IPS DF 19.7 (cell line): ENCODE measurements at regions not wholly inside any gene's neighbourhood (a gene's known extent, or its start where the extent isn't known, plus 50 kb on each side); places are given as distances from the start of the nearest gene placed in this dataset.
A peak's percentile ranks its signal among the peaks of the same experiment; 100 is the strongest.

Experiments
- DNase-seq: peaks from one replicate; pipeline ENCODE4 v3.0.0-alpha.2; 2013; ENCODE audit warnings: low read depth, low spot score

DNA sequence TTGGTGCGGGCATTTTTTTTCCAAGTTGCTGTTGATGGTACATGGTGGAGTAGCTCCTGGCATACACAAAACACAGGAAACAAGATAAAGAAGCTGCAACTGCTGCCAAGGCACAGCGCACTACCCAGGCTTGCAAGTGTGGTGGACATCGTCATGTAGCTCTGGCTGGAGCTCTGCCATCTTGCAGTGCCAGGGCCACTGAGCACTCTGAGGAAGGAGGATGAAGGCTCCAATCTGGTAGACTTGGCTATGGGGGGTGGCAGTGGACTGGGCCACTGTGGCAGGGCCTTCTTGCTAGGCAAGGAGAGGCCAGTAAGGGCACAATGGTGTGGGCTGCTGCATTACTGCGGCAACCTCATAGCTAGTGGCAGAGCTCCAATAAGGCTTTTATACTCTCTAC, 263.5 kb downstream of the CENPW start:
- no peak for DNase-seq

DNA sequence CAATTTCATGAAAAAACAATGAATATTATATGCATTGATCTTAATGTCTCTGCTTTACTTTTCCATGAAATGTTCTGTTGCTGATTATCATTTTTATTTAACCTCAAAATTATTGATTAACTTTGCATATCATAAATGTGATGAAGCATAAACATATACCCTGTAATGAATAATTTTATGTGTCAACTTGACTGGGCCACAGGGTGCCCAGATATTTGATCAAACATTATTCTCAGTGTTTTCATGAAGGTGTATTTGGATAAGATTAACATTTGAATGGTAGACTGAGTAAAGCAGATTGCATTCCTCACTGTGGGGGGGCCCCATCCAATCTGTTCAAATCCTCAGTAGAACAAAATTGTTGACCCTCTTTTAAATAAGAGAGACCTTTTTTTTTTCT, 265.2 kb downstream of the CENPW start:
- DNase-seq: no peak

DNA sequence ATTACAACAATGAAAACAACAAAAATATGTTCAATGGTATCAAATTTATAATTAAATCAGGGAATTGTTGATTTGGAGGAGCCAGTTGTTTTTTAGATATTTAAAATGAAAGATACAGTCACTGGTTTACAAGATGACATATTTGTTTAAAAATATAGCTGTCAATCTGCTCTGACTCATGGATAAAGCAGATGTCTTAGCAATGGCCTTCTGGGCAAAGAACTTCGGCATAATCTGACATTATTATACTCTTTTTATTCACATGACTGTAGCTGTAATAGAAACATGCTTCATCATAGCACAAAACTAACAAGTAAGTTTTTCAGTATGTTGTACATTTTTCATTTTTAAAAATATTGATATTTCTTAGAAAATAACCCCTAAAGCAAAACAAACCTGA, 267.4 kb downstream of the CENPW start:
- DNase-seq: no peak

DNA sequence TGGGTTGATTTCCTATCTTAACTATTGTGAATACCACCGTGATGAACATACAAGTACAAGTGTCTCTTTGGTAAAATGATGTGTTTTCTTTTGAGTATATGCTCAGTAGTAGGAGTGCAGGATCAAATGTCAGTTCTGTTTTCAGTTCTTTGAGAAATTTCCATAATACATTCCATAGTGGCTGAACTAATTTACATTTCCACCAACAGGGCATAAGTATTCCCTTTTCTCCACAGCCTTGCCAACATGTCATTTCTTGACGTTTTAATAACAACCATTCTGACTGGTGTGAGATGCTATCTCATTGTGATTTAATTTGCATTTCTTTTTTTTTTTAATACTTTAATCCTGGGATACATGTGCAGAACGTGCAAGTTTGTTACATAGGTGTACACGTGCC, 268.8 kb downstream of the CENPW start:
- no peak for DNase-seq

DNA sequence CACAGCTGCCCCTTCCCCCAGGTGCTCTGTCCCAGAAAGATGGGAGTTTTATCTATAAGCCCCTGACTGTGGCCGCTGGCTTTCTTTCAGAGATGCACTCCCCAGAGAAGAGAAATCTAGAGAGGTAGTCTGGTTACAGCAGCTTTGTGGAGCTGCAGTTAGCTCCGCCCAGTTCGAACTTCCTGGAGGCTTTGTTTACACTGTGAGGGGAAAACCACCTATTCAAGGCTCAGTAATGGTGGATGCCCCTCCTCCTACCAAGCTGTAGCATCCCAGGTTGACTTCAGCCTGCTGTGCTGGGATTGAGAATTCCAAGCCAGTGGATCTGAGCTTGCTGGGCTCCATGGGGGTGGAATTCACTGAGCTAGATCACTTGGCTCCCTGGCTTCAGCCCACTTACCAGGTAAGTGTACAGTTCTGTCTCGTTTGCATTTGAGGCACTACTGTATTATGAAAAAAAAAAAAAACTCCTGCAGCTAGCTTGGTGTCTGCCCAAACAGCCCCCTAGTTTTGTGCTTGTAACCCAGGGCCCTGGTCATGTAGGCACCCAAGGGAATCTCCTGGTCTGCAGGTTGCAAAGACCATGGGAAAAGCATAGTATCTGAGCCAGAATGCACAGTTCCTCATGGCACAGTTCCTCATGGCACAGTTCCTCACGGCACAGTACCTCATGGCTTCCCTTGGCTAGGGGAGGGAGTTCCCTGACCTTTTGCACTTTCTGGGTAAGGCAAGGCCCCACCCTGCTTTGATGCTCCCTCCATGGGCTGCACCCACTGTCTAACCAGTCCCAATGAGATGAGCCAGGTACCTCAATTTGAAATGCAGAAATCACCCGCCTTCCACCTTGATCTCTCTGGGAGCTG, 275.0 kb downstream of the CENPW start:
- DNase-seq: peak; percentile 42

DNA sequence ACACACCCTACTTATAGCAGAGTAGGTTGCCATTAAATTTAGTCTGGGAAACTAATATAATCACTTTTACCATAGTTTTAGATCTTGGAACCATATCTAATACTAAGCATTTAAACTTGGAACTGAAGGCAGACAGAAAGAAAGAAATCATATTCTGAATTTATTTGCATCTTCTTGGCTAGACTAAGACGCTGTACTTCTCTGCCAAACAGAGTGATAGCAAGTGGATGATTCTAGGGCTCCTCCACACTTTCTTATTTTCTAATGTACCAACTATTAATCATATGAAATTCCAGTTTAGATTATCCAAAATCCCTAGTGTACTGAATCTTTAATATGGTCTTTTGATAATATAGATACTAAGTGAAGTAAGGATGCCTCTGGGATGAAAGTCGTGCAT, 277.0 kb downstream of the CENPW start:
- DNase-seq: no peak

DNA sequence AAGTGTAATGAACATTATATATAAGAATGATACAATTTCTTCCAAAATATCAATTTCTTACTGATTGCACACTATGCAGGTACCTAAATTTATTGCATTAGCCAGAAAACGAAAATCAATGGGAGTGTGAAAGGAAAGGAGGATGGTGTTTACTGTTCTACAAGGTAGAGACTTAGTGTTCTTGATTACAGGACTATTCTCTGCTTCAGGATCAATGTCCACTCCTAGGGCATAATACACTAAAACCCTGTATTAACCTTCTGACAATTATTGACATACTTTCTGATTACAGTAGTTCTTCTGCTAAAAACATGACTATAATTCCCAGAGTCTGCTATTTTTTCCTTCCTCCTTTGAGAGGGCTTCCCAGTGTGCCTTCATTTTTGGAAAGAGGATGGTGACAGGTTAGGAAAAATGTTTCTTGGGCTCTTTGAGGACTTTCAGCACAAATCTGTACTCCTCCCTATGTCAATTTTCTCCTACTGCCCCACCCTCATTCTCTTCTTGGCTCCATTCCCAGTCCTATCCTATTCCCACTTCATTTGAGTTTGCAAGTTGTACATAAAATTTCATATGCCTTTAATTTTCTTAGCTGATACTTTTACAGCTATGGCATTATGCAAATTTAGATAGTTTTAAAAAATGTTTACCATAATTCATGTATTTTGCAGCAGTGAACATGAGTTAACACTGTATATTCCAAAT, 278.9 kb downstream of the CENPW start:
- DNase-seq: no peak

DNA sequence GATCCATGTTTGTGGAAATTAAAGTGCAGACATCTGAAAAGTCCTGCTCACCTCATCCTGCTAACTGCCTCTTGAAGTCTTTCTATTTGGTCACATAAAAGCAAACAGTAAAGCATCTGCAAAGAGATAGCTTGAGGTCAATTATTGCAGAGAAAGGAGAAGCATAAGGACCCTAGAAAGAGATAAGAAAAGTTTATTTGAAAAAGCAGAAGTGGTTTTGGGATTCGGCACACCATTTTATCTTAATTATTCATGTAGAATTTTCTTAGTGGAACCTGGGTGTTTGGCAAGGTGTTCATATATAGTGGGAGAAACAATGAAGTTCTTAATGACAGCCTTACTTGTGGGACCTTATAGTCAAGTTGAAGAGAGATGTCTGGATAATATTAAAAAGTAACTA, 280.8 kb downstream of the CENPW start:
- DNase-seq: no peak

DNA sequence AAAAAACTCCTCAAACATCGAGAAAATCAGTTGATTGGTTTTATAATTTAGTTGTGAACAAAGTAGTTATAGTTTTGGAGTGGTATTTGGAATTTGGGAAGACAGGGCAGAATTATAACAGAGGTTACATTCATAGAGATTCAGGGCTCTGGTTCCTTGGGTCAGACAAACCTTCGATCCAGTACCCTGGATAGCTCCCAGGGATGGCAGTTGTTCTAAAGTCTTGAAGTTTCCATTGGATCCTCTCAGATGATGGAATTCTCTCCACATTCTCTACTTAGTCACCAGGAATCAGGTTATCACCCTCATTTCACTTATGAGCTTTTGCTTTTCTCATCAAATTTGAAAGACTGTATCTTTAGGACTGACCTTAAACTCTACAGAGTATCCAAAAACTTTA, 285.1 kb downstream of the CENPW start:
- no peak for DNase-seq

DNA sequence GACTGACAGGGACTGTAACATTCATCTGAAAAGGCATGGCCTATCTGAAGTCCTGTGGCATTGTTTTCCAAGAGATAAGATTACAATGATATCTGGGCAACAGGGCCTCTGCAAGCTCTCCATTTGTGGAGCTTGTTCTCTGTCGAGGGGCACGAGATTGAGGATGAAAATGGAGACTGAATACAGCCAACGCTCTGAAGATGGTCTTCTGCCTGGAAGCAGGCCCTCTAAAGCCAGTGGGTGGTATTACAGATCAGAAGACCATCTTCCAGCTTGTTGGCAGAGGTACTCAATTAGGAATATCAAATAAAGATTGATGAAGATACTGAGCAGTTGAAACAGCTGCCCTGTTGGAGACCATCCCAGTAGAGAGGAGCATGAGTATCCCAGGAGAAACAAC, 288.2 kb downstream of the CENPW start:
- DNase-seq: no peak

DNA sequence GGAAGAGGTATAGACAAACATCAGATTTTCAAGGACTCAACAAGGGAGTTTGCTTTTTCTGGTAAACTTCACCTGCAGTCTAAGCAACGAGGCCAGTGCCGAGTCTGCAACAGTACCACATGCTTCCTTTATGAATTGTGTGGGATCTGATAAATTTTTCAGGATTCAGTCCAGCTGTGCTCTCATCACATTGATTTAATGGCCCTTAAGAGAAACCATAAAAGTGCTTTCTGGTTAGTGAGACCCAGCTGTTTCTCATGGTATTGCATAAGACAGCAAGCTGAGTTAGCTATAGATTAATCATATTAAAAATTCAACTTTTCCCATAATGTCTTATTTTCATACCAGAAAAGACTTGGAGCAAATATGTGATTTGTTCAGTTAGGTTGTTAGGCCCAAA, 291.4 kb downstream of the CENPW start:
- DNase-seq: no peak

DNA sequence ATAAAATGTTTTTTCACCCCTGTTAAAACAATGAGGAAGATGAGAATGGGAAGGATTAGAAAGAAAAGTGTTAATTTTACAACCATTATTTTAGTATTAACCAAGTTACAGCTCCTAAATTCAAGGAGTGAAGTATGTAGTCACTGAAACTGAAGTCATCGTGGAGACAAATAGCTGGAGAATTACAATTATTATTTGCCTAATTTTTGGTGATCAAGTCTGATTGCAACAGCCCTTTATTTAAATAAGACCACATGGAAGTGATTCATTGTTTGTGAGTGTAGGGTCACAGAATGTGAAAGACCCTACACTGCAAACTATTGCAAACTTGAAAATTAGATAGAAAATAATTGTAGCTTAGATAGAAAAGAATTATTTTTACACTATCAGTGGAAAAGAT, 292.4 kb downstream of the CENPW start:
- DNase-seq: no peak

DNA sequence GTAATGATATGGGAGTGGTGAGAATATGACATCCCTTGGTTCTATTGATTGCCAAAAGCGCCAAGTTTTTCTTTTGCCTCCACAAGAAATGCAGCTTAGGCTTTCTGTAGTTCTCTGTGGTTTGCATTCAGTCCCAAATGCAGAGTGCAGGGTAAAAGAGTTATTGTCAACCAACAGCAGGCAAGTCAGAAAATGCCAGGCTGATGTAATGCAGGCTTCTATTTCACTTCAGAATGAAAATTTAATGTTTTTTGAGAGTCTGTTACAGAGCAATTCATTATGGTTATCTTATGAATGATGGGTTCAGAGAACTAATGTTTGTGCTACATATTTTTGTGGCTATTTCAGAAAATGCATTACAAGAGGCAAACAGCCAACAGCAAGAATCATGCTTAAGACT, 293.5 kb downstream of the CENPW start:
- DNase-seq: no peak

DNA sequence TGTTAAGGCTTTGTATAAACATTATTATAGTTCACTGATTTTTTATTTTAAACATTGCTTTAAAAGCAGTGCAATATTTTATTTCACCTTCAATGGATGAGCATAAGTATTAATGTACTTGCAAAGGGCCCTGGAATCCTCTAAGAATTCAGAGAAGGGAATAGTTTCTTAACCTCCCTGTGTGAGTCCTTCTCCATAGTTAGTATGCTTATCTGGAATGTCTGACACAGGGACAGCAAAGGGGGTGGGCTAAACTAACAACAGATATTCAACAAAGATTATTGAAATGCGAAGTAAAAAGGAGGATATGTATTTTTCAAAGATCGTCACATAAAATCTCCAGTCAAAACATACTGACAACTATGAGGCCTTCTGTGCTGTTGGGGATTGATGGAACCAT, 300.4 kb downstream of the CENPW start:
- DNase-seq: no peak

DNA sequence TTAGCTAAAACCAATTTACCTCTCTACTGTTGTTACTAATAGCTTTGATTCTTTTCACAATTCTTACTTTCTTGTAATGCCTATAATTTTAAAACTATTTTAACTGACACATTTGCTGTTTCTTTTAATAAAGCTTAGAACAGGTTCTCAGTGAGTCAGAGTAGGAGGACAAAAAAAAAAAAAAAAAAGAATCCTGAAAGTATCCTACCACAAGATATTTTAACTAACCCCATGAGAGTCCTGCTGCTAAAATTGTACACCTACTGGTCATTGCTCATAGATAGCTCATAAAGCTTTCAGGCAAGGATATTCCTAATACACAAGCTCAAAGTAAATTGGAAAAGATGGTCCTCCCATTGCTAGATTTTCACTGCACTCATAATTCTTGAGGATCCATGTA, 301.0 kb downstream of the CENPW start:
- DNase-seq: no peak

DNA sequence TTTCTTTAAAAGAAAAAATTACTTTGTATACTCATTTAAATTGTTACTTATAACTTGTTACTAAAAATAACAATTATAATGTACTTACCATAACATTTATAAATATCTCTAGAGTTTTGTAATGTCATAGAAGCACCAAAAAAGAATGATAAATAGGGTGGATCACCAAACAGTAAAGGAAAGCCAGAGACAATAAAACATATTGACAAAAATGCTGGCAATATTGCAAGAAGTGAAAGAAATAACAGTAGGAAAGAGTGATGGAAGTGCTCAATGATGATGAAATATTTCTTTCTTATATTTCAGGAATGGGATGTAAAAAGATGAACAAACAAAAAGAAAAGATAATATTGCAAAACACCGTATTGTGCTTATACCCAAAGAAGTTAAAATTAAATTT, 301.7 kb downstream of the CENPW start:
- no peak for DNase-seq

DNA sequence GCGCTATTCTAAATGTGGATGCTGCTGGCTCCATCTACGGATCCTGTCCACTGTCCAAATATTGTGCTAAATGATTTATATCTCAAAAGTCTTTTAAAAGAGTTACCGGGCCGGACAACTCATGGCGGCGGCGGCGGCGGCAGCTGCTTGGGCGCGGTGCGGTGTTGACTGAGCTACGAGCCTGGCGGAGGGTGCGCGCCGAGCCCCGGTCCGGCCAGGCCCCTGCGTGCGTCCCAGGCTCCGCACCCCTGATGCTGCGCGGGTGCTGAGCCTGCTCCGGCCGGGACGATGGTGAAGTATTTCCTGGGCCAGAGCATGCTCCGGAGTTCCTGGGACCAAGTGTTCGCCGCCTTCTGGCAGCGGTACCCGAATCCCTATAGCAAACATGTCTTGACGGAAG, 303.4 kb downstream of the CENPW start:
- DNase-seq: no peak

DNA sequence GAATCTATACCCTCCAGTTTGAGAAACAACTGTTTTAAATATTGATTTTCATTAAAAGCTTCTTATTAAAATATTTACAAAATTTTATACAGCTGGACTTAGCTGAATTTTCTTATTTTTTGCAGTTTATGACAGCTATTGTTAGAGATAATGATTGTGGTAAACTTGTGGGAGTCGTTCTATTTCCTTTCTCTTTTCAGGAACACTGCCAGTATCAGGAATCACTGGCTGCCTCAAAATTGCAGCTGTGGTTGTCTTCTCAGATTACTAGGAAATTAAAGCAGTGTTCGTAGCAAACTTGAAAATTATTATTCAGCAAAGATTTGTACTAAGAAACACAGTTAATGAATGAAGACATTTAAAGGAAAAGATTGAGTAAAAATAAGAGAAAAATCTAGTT, 311.0 kb downstream of the CENPW start:
- no peak for DNase-seq

DNA sequence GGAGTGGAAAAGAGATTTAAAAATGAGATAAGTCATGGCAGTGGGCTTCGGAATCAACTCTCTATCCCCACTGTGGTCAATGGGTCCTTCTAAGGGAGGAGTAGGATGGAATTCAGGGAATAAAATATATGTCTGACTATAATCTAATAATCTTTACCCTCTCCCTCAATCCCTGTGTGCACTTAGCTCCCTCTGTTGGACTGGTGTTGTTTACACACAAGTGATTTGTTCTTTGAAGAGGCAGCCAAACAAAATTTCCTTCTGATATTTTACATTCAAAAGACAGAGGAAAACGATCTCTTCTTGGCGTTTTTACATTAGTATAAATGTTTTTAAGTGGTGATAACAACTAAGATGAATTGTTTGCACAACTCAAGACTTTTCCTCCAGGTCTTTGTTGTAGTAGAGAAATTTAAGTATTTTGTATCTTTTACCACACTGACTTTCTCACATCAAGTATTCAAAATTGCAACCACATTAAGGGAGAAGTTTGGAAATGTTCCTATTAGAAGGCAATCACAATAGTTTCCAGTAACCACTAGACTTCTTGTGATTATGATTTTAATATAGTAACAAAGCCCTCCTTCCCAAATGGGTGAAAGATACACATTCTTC, 317.8 kb downstream of the CENPW start:
- no peak for DNase-seq

DNA sequence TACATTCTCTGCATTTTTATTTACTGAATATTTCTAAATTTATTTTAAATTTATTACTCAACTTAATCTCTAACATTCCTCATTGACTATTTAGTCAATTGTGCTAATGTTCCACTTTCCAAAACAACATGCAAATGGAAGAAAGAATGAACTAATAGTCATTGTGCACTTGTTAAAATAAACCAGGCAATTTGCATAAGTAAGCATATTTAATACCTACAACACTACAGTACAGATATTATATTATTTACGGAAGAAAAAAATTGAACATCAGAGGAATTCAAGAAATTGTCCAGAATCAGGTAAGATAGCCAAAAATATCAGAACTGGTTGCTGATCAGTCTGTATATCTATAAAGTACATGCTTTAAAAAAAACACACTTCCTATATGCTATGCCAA, 320.5 kb downstream of the CENPW start:
- DNase-seq: no peak

DNA sequence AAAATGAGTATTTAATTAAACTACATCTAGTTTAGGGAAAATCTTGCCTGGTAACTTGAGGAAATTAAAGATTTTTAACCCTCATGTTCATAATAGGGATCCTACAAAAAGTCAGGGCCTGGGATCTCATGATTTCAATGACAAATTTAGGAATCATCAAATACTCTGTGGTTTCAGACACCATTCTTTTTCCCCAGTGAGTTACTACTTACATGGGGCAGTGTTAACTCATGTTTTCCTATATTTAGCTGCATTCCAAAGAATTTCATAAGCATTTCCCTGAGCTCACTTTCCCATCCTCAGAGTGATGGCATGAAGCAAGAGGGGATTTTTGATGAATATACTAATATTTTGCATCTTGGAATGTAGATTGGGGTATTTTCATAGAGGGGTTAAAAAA, 321.7 kb downstream of the CENPW start:
- DNase-seq: no peak

DNA sequence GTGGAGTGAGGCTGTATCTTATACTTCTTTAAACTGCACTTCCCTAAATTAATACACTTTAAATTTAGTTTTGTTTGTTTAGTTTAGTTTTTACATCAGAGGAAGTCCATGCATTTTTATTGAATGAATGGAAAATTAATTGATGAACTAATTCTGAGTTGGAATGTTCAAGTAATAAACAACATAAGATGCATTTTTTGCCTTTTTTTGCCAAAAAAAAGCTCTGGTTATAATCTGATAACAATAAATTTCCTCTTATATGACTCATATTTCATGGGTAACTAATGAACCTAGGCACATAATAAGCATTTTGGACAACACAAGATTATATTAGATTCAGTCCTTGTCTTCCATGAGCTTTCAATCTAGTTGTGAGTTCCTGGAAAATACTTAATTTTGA, 323.1 kb downstream of the CENPW start:
- DNase-seq: no peak

DNA sequence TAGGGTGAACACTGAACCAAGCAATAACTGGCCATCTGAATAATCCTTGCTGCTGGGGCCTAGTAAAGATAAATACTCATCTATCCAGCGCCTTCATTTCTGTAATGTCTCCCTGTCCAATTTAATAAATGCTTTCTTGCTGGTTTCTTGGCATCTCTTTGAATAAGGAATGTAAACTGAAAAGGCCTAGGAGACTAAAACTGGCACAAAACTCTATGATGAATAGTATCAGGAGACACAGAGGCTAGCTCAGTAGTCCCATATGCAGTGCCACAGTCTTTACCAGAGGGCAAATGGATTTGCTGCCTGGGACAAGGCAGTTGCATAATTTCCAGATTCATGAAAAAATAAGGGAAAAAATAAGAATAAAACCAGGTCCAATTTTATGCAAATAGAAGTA, 324.4 kb downstream of the CENPW start:
- DNase-seq: no peak
